ENCODE measurements at regions not wholly inside any gene's neighbourhood (a gene's known extent, or its start where the extent isn't known, plus 50 kb on each side); places are given as distances from the start of the nearest gene placed in this dataset.

DNA sequence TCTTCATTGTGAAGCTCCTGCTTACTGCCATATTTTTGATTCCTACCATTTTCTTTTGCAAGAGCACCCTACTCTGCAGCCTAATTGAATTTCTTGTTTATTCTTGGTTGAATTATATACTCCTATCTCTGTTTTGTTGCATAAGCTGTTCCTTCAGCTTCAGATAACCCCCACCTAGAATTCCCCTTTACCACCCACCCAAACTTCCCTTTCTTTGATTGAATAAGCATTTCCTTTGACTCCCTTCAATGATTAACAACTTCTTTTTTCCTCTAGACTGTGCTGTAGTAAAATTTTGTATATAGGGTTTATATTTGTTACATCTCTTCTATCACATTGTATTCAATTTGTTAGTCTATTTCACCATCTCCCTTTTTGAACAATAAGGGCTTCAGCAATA, 168.1 kb downstream of the GPR37 start:
- Histone ChIP-seq H3K36me3 (ENCODE audit: insufficient read depth) (no peaks in the 10 kb centered on the region), H3K4me1 (ENCODE audit: insufficient read depth) (no peaks in the 10 kb centered on the region)

DNA sequence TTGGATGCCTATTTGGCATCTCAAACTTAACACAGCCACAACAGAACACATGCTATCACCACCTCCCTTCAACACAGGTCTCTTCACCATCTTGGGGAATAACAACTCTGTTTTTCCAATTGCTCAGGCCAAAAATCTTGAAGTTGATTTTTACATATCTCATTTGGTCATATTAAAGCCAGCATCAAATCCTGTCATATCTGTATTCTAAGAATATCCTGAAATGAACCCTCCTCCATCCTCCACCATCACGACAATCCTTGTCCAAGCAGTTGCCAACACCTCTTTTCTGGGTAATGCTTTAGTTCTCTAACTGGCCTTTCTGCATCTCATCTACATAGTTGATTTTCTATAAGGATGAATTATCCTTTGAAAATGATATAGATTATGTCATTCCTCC, 168.7 kb downstream of the GPR37 start:
- Histone ChIP-seq H3K4me3 (ENCODE audit: low read depth, low read length) (no peak overlapping the region), H3K27ac (ENCODE audit: low read depth) (no peak overlapping the region), H3K4me1 (ENCODE audit: insufficient read depth) (no peaks in the 10 kb centered on the region), H3K36me3 (ENCODE audit: insufficient read depth) (no peaks in the 10 kb centered on the region)
- no peak for DNase-seq (ENCODE audit: extremely low spot score)
- 73% methylated on average over 1 of the region's 1 CpG for WGBS

More for the DNA sequence above, 168.1 kb downstream of the GPR37 start:
- DNase-seq (ENCODE audit: extremely low spot score), result no peak
- H3K27ac ChIP-seq (ENCODE audit: low read depth), result no peak overlapping the region
- H3K4me3 ChIP-seq (ENCODE audit: low read depth, low read length), result no peak overlapping the region

DNA sequence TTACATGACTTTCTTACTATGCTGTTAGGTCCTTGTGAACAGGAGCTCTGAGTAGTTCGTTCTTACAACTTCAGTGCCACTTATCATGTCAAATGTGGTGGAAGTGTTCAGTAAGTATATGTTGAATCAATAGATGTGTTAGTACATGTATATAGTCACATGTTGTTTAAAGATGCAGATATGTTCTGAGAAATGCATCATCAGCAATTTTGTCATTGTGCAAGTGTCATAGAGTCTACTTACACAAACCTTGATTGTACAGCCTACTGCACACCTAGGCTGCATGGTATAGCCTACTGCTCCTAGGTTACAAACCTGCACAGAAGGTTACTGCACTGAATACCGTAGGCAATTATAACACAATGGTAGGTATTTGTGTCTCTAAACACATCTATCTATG, 174.8 kb downstream of the GPR37 start:
- no peaks in the 10 kb centered on the region for H3K36me3 ChIP-seq (ENCODE audit: insufficient read depth)
- no peak overlapping the region for H3K4me3 ChIP-seq (ENCODE audit: low read depth, low read length)
- no peak for DNase-seq (ENCODE audit: extremely low spot score)
- WGBS, result 78% methylated on average over 2 of the region's 2 CpGs
- H3K27ac ChIP-seq (ENCODE audit: low read depth), result no peak overlapping the region
- no peaks in the 10 kb centered on the region for H3K4me1 ChIP-seq (ENCODE audit: insufficient read depth)

DNA sequence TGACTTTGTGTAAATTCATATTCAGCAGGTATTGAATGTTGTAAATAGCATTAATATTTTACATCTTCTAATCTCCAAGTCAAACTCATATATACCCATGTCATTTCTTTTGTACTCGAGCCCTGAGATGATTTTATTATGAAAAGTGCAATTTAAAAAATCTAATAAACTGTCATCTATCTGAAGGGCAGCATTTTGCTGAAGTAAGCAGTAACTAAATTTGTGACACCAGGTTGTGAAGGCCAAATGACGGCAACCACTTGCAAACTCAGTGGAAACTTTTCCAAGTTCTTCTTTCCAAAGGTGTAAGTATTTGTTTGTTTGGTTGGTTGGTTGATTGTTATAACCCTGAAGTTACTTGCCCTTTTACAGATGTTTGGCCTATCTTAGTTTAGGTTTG, 188.3 kb downstream of the GPR37 start:
- no peak for DNase-seq (ENCODE audit: extremely low spot score)
- Histone ChIP-seq H3K4me3 (ENCODE audit: low read depth, low read length) (no peak overlapping the region), H3K36me3 (ENCODE audit: insufficient read depth) (no peaks in the 10 kb centered on the region), H3K27ac (ENCODE audit: low read depth) (no peak overlapping the region), H3K4me1 (ENCODE audit: insufficient read depth) (no peaks in the 10 kb centered on the region)
- 82% methylated on average over 2 of the region's 2 CpGs for WGBS

DNA sequence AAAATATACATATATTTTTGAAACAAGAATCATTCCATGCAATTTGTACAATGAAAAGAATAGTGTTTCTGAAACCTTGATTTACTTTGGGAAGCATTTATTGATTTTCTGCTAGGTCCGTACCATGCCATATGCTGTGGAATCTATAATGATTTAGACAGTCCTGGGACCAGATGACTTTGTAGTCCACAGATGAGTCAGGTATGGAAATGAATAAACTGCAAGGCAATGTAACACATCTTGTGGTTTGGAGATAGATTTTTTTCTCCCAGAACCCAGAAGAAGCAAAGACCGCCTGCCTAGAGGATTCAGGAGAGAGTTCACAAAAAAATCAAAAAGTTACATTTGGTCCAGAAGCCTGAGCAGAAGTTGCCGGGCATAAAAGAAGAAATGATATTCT, 190.4 kb downstream of the GPR37 start:
- no peaks in the 10 kb centered on the region for H3K4me1 ChIP-seq (ENCODE audit: insufficient read depth)
- 91% methylated on average over 3 of the region's 3 CpGs for WGBS
- H3K4me3 ChIP-seq (ENCODE audit: low read depth, low read length), result no peak overlapping the region
- H3K36me3 ChIP-seq (ENCODE audit: insufficient read depth), result no peaks in the 10 kb centered on the region
- H3K27ac ChIP-seq (ENCODE audit: low read depth), result no peak overlapping the region
- DNase-seq (ENCODE audit: extremely low spot score), result no peak

DNA sequence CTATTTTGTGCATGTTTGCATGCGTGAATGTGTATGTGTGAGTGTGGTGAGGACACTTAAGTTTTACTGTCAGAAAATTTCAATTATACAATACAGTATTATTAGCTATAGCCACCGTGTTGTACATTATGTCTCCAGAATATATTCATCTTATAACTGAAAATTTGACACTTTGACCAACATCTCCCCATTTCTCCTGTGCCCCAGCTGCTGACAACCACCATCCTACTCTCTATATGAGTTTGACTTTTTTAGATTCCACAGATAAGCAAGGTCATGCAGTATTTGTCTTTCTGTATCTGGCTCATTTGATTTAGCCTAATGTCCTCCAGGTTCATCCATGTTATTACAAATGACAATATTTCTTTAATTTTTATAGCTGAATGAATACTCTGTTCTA, 195.0 kb downstream of the GPR37 start:
- no peak for DNase-seq (ENCODE audit: extremely low spot score)
- WGBS, result 87% methylated on average over 2 of the region's 2 CpGs
- no peak overlapping the region for H3K4me3 ChIP-seq (ENCODE audit: low read depth, low read length)
- H3K4me1 ChIP-seq (ENCODE audit: insufficient read depth), result no peaks in the 10 kb centered on the region
- H3K27ac ChIP-seq (ENCODE audit: low read depth), result no peak overlapping the region
- no peaks in the 10 kb centered on the region for H3K36me3 ChIP-seq (ENCODE audit: insufficient read depth)

DNA sequence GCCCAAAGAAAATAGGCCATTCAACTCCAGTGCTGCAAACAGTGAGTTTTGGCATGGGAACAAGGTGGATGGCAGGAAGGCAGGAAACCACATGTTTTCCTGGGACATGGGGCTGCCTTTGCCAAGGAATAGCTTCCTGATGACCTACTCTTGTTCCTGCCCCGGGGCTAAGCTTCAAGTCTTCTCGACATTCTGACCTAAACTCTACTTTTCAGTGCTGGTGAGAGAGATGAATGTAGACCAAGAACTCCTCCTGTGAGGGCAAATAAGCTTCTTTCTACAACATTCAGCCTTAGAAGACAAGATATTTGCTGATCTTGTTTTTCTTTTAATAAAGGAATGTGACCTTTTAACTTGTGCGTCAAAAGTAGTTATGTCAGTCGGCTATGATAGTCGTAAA, 199.0 kb downstream of the GPR37 start:
- H3K4me3 ChIP-seq (ENCODE audit: low read depth, low read length), result no peak overlapping the region
- no peak for DNase-seq (ENCODE audit: extremely low spot score)
- H3K4me1 ChIP-seq (ENCODE audit: insufficient read depth), result no peaks in the 10 kb centered on the region
- no peaks in the 10 kb centered on the region for H3K36me3 ChIP-seq (ENCODE audit: insufficient read depth)
- H3K27ac ChIP-seq (ENCODE audit: low read depth), result no peak overlapping the region
- 71% methylated on average over 5 of the region's 5 CpGs for WGBS

DNA sequence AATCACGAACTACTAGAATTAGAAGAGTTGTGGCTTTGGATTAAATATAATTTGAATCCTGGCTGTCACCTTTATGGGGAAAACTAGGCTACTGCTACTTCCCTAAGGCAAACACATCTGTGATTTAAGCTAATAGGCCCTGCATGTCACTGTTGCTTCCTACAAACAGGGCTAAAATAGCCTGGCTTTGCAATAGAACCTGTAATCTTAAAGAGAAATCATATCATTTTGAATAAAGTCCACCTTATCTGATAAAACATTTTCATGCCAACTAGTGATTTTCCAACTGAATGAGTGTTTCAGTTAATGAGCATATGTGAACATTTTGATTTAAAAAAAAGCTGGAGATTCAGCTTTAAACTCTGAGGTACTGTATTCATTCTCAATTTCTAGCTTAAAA, 208.0 kb downstream of the GPR37 start:
- Histone ChIP-seq H3K36me3 (ENCODE audit: insufficient read depth) (no peaks in the 10 kb centered on the region), H3K4me3 (ENCODE audit: low read depth, low read length) (no peak overlapping the region), H3K27ac (ENCODE audit: low read depth) (no peak overlapping the region), H3K4me1 (ENCODE audit: insufficient read depth) (no peaks in the 10 kb centered on the region)
- WGBS, result 76% methylated on average over 1 of the region's 1 CpG
- DNase-seq (ENCODE audit: extremely low spot score), result no peak

DNA sequence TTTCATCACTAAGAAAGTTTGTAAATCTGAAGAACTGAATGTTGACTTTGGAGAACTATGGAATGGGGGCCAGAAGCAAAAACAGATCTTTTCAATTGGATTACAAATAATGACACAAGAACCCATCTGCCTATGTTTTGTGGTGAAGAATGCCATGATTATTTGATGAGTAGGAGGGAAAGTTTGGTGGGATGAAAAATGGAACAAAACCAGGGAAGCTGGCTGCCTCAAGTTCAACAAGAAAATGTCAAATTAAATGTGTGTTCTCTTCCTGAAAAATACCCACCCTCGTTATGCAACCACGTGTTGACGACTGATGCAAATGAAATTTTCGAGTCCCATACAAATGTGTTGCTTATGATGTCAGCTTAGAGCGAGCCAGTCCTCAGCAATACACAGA, 208.5 kb downstream of the GPR37 start:
- no peak overlapping the region for H3K4me3 ChIP-seq (ENCODE audit: low read depth, low read length)
- no peaks in the 10 kb centered on the region for H3K36me3 ChIP-seq (ENCODE audit: insufficient read depth)
- no peaks in the 10 kb centered on the region for H3K4me1 ChIP-seq (ENCODE audit: insufficient read depth)
- WGBS, result 80% methylated on average over 5 of the region's 5 CpGs
- no peak for DNase-seq (ENCODE audit: extremely low spot score)
- H3K27ac ChIP-seq (ENCODE audit: low read depth), result no peak overlapping the region

DNA sequence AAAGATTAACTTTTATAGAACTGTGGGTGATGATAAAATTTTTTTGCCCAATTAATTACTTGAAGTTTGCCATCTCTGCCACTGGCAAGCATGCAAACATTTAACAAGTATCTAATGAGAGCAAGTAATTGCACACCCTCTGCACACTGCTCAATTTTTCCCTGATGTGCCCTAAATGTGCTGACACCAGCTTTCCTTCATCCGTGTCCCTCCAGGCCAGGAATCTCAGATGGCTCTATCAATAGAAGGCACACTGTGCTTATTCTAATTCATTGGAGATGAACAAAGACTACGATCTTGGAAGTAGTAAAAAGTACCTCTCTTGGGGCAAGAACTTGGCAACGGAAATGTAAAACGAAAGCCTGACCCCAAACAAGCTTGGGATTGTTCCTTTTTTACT, 212.1 kb downstream of the GPR37 start:
- H3K4me3 ChIP-seq (ENCODE audit: low read depth, low read length), result no peak overlapping the region
- H3K4me1 ChIP-seq (ENCODE audit: insufficient read depth), result no peaks in the 10 kb centered on the region
- no peak overlapping the region for H3K27ac ChIP-seq (ENCODE audit: low read depth)
- 83% methylated on average over 4 of the region's 4 CpGs for WGBS
- no peak for DNase-seq (ENCODE audit: extremely low spot score)
- H3K36me3 ChIP-seq (ENCODE audit: insufficient read depth), result no peaks in the 10 kb centered on the region

DNA sequence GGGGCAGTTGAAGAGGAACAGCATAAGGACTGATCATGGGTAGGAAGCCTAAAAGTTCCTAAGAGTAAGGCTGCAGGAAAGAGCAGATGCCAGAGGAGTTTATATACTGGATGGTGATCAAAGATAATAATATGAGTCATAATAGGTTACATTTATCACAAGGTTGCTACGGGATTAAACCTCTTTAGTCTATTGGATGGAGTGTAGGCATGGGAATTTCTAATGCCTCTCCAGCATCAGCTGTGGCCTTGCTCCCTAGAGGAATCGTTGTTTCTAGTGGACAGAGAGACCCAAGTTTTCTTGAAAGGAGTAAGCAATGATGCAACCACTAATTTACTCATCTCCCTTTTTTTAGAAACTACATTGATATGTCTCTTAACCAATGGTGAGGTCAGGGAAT, 213.4 kb downstream of the GPR37 start:
- no peak for DNase-seq (ENCODE audit: extremely low spot score)
- Histone ChIP-seq H3K27ac (ENCODE audit: low read depth) (no peak overlapping the region), H3K4me1 (ENCODE audit: insufficient read depth) (no peaks in the 10 kb centered on the region), H3K36me3 (ENCODE audit: insufficient read depth) (no peaks in the 10 kb centered on the region), H3K4me3 (ENCODE audit: low read depth, low read length) (no peak overlapping the region)
- WGBS, result 74% methylated on average over 2 of the region's 2 CpGs

DNA sequence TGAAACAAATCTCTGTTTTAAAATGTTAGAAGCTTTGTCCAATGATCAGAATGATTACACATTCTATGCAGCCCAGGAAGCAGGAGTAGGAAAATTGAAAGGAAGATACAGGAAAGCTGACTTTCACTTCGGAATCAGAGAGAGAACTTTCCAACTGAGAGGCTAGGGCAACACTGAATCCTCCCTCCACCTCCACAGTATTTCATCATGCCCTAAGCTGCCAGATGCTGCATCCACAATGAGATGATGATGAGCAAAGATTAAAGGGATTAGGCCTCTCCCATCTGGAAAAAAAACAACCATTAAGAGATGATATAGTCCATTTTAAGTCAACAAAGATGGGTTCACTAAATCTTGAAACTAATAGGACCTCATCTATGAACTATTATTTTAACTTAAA, 215.6 kb downstream of the GPR37 start:
- no peak overlapping the region for H3K4me3 ChIP-seq (ENCODE audit: low read depth, low read length)
- no peak for DNase-seq (ENCODE audit: extremely low spot score)
- H3K27ac ChIP-seq (ENCODE audit: low read depth), result no peak overlapping the region
- H3K36me3 ChIP-seq (ENCODE audit: insufficient read depth), result no peaks in the 10 kb centered on the region
- 51% methylated on average over 1 of the region's 1 CpG for WGBS
- H3K4me1 ChIP-seq (ENCODE audit: insufficient read depth), result no peaks in the 10 kb centered on the region

DNA sequence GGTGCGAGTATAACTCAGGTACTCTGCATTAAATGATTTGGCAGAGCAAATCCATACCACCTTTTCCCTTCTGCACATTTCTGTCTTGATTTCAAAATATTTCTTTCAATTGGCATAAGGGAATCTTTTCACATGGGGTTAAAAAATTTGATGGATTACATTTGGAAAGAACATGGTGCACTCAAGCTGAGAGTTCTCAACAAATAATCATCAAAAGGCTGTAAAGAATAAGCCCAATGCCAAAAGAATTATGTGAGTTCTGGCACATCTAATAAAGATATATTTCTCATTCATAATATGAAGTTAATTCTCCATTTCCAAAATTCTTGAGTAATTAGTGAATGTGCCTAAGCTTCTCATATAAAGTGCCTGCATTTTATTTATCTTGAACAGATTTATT, 223.1 kb downstream of the GPR37 start:
- H3K36me3 ChIP-seq (ENCODE audit: insufficient read depth), result no peaks in the 10 kb centered on the region
- no peak overlapping the region for H3K4me3 ChIP-seq (ENCODE audit: low read depth, low read length)
- no peak overlapping the region for H3K27ac ChIP-seq (ENCODE audit: low read depth)
- no peak for DNase-seq (ENCODE audit: extremely low spot score)
- 93% methylated on average over 1 of the region's 1 CpG for WGBS
- no peaks in the 10 kb centered on the region for H3K4me1 ChIP-seq (ENCODE audit: insufficient read depth)

DNA sequence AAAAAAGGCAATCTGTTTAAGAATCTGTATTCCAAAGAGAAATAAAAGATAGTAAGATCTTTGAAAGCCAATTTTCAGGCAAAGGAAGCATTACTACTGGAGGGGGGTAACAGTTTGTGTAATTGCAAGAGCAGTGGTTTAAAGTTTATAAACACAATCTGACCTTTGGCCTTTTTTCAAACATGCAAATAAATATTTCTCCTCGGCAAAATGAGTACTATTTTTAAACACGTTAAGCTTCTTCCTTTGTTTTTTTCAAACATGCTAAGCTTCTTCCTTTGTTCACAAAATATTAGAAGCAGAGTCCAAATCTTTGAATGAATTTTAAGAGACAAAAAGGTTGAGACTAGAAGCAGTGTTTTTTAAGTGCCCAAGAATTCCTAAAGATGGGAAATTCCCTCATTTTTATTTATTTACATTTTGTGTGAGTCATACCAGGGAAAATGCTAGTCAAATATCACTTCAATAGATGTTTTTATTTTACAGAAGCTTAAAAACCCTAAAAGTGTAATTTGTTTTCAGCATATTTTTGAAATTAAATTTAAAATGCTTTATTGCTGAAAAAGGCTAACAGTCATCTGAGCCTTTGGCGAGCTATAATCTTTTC, 229.3 kb downstream of the GPR37 start:
- Histone ChIP-seq H3K36me3 (ENCODE audit: insufficient read depth) (no peaks in the 10 kb centered on the region), H3K4me3 (ENCODE audit: low read depth, low read length) (no peak overlapping the region)
- 36% methylated on average over 3 of the region's 3 CpGs for WGBS

DNA sequence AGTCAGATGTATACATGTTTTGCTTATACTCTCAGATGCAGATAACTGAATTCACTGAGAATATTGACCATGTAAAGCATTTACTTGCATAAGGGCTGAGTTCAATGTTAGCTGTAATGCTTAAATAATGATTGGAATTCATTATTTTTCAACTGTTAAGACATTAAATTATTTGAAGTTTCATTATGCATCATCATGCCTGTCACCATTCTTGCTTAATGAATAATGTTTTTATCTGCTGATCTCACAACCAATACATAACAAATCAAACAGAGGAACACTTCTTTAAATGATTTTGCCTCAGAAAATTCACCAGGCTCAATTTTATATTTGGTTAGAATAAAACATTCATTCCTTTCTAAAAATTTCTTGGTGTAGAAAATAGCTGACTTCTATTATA, 233.4 kb downstream of the GPR37 start:
- no peak for DNase-seq (ENCODE audit: extremely low spot score)
- Histone ChIP-seq H3K36me3 (ENCODE audit: insufficient read depth) (no peaks in the 10 kb centered on the region), H3K4me3 (ENCODE audit: low read depth, low read length) (no peak overlapping the region), H3K27ac (ENCODE audit: low read depth) (no peak overlapping the region), H3K4me1 (ENCODE audit: insufficient read depth) (no peaks in the 10 kb centered on the region)

More for the DNA sequence above, 229.3 kb downstream of the GPR37 start:
- no peak overlapping the region for H3K27ac ChIP-seq (ENCODE audit: low read depth)
- H3K4me1 ChIP-seq (ENCODE audit: insufficient read depth), result no peaks in the 10 kb centered on the region
- no peak for DNase-seq (ENCODE audit: extremely low spot score)
